Hepatic stellate cell (primary cell): ENCODE measurements at regions not wholly inside any gene's neighbourhood (a gene's known extent, or its start where the extent isn't known, plus 50 kb on each side); places are given as distances from the start of the nearest gene placed in this dataset.
"Not testable (repeated sequence)": the region's sequence is repeated elsewhere in the genome, so short reads cannot be mapped to it uniquely, and the experiment has no call there.

ENCODE experiments used
- DNase-seq: peaks from one replicate; pipeline ENCODE4 v3.0.0; 2011; ENCODE audit warnings: low spot score

DNA sequence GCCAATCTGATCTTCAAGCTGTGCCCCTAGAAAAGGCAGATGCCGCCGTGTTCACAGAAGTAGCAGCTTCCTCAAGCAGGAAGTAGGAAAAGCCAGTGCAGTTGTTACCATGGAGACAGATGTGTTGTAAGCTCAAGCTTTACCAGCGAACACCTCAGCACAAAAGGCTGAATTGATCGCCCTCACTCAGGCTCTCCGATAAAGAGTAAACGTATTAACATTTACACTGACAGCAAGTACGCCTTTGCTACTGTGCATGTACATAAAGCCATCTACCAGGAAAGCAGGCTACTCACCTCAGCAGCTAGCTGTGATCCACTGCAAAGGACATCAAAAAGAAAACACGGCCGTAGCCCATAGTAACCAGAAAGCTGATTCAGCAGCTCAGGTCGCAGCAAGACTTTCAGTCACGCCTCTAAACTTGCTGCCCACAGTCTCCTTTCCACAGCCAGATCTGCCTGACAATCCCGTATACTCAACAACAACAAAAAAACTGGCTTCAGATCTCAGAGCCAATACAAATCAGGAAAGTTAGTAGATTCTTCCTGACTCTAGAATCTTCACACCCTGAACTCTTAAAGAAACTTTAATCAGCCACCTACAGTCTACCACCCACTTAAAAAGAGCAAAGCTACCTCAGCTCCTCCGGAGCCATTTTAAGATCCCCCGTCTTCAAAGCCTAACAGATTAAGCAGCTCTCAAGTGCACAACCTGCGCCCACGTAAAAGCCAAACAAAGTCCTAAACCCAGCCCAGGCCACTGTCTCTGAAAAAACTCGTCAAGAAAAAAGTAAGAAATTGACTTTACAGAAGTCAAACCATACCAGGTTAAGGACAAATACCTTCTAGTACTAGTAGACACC is 160.0 kb downstream of the DEFB131A start:
- not testable (repeated sequence) for DNase-seq

DNA sequence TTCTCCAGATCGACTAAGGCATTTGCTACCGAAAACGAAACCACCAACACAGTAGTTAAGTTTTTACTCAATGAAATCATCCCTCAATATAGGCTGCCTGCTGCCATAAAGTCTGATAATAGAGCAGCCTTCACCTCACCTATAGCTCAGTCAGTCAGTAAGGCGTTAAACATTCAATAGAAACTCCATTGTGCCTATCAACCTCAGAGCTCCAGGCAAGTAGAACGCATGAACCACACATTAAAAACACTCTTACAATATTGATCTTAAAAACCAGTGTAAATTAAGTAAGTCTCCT is 160.6 kb downstream of the DEFB131A start:
- DNase-seq, result not testable (repeated sequence)

DNA sequence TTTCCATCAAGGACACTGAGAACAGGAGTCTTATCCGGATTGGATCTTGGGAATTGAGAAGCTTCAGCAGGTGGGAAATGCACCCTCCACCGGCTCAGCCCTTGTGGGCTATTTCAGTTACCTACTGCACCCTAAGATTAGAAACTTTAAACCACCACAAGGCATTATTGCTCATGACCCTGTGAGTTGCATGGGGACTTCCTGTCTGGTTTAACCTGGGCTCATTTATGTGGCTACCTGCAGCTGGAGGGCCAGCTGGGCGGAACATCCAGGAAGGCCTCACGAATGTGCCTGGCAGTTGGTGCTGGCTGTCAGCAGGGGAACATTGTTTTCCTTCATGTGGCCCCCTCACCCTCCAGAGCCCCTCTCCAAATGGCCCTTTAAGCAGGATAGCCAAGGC is 164.1 kb downstream of the DEFB131A start:
- DNase-seq, result no peak

DNA sequence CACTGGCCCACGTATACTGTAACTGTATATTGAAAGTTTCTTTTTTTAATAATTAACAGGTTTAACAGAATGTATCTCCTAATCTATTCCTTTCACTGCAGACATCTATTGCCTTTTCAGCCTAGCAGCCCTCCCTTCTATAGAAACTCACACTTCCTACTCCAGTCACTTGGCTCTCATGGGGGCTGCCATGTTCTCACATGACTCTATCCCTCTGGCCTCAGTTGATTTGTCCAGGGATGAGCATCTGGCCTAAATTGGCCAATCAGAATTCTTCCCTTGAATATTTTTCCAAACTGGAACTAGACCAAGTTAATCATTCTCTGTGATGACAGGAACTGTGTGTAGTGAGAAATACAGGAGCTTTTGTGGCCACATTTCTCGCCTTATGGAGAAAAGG is 166.1 kb downstream of the DEFB131A start:
- not testable (repeated sequence) for DNase-seq

DNA sequence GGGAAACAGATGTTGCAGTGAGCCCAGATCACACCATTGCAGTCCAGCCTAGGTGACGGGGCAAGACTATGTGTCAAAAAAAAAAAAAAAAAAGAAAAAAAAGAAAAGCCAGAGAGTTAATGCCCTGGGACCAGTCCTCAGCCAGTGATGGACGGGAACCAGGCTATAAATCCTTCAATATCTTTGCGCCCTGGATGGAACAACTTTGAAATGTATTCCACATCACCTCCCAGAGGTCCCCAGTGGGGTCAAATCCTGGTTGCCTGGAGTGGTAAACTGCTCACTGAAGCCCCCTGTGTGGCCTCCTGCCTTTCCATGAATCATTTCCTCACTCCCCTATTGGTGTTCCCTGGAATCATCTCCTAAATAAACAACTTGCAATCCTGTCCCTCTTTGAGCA is 166.9 kb downstream of the DEFB131A start:
- no peak for DNase-seq

DNA sequence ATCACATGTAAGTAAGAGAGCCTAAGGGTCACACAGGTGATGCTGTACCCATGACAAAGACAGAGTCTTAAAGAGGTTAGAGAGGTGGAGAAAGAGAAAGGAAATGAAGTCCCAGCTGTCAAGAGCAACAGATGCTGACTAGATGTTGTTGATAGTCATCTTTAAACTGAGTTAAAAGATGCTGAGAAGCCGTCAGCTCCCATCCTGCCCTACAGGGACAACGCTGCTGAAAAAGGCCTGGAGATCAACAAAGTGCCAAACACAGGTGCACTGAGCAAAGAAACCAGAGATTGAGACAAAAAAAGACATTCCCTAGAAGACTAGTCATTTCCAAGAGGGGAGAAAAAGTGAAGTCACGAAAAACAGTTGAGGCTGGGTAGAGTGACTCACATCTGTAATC is 145.0 kb upstream of the DRD5 start:
- DNase-seq, result not testable (repeated sequence)

DNA sequence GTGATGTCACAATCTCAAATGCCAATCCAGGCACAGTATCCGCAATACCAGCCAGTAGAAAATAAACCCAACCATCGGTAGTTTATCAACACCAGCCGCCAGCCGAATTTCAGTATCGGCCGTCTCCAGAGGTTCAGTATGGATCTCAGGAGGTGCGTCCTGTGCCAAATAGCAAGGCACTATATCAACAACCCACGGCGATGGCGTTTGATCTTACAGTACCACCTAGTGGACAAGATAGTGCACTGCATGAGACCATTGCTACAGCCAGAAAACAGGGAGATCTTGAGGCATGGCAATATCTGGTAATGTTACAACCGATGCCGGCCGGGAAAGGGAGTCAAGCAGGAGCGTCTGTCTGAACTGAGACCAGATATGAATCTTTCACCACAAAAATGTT is 121.8 kb upstream of the DRD5 start:
- not testable (repeated sequence) for DNase-seq

DNA sequence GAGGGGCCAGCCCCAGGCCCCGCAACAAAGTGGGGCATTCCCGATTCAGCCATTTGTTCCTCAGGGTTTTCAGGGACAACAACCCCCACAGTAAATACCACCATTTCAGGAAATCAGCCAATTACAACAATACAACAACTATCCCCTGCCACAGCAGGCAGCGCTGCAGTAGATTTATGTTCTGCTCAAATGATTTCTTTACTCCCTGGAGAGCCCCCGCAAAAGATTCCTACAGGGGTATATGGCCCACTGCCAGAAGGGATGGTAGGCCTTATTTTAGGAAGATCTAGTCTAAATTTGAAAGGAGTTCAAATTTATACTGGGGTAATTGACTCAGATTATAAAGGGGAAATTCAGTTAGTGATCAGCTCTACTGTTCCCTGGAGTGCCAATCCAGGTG is 120.5 kb upstream of the DRD5 start:
- not testable (repeated sequence) for DNase-seq

DNA sequence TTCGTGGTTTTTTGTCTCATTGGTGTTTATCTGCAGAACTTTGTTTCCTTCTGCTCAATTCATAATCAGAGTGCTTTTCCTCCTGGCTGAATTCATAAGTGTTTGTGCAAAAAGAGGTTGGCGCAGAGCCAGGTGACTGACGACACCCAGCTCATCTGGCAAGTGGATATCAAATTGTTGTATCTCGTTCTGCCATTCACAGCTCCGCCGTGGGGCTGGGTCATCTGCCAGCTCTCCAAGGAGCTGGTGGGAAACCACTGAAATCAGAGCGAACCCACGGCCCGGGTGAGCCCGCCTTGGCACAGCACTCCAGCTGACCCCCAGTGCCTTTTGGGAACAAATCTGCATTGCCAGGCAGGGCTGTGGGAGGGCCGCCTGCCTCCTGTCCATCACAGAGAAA is 110.7 kb upstream of the DRD5 start:
- not testable (repeated sequence) for DNase-seq

DNA sequence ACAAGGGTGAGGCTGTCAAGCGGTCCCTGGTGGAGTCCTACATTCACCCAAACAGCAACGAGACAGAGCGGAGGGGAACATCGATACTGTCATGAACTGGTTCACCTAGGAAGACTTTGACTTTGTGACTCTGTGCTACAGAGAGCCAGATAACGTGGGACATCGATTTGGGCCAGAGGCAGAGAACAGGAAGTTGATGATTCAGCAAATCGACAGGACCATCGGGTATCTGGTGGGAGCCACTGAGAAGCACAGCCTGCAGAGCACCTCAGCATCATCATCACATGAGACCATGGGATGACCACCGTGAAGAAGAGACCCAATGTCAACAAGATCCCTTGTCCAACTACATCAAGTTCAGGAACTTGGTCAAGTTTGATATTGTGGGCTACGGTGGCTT is 104.1 kb upstream of the DRD5 start:
- not testable (repeated sequence) for DNase-seq

DNA sequence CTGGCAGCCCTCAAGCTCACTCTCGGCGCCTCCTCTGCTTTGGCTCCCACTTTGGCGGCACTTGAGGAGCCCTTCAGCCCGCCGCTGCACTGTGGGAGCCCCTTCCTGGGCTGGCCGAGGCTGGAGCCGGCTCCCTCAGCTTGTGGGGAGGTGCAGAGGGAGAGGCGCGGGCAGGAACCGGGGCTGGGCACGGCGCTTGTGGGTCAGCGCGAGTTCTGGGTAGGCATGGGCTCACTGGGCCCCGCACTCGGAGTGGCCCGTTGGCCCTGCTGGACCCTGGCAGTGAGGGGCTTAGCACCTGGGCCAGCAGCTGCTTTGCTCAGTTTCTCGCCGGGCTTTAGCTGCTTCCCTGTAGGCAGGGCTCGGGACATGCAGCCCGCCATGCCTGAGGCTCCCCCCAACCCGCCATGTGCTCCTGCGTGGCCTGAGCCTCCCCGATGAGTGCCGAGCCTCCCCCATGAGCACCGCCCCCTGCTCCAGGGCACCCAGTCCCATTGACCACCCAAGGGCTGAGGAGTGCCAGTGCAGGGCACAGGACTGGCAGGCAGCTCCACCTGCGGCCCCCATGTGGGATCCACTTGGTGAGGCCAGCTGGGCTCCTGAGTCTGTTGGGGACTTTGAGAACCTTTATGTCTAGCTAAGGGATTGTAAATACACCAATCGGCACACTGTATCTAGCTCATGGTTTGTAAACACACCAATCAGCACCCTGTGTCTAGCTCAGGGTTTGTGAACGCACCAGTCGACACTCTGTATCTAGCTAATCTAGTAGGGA is 101.5 kb upstream of the DRD5 start:
- no peak for DNase-seq

DNA sequence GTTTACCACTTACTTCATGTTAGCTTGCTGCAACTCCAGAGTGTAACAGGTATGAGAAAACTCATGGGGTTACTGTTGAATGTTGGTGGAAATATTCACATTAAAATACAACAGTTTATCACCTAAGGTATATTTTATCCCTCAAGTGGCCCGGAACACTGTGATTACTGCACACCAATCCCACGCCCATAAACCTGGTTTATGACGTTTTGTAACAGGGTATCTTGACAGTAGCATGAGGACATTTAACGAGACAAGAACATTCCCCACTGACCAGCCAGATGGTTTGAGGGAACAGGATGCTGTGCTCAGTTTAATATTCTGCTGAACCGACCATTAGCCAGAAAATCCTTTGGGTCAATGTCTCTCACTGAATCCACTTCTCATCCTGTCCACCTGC is 98.3 kb upstream of the DRD5 start:
- not testable (repeated sequence) for DNase-seq

DNA sequence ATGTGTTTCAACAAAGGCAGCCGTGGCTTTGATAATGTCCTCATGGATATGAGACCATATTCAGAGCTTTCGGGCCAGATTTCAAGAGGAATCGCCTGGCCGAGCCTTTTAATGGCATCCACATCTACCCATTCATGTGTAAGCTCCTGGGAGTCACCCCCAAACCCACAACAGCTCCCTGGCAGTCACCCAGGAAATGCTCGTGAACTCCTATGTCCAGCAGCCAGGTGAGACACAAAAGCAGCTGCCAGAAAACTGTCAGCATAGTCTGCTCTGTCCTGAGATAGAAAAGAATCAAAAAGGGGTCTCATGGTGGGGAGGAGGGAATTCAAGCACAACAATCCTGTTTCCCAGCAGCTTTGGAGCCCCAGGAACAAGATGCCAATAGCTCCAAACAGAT is 96.4 kb upstream of the DRD5 start:
- not testable (repeated sequence) for DNase-seq

DNA sequence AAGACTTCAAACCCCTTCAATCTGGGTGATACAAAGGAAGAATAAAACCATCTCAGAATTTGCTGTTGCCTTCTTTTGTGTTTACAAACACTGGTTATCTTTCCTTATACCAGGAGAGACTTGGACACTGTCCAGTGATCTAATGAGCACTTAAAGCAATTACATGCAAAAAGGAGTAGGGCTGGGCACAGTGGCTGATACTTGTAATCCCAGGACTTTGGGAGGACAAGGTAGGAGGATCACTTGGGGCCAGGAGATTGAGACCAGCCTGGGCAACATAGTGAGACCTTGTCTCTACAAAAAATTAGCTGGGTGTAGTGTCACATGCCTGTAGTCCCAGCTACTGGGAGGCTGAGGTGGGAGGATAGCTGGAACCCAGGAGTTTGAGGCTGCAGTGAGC is 95.7 kb upstream of the DRD5 start:
- DNase-seq, result no peak

DNA sequence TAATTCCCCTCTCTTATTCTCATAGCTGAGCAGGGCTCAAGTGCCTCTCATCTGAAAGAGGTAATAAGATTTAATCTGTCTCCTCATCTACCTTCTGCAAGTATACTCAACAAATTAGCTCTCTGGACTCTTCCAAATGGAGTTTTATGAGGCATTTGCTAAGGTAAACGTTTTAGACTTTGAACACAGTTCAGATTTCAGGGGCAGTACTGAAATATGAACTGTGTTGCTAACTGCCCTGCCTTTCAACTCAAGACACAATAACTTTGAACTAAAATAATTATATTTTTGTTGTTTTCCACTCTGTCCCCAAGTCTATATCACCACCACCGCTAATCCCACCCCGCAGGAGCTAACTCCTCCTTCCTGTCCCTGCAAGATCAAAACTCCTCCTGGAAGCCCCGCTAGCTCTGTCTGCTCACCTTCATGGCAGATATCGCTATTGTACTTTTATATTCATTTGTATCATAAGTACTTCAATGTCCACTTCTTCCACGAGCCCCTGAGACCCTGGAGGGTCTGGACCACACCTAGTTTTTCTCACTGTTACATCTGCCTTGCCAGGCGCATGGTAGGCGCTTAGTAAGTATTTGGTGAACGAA is 90.7 kb upstream of the DRD5 start:
- not testable (repeated sequence) for DNase-seq

DNA sequence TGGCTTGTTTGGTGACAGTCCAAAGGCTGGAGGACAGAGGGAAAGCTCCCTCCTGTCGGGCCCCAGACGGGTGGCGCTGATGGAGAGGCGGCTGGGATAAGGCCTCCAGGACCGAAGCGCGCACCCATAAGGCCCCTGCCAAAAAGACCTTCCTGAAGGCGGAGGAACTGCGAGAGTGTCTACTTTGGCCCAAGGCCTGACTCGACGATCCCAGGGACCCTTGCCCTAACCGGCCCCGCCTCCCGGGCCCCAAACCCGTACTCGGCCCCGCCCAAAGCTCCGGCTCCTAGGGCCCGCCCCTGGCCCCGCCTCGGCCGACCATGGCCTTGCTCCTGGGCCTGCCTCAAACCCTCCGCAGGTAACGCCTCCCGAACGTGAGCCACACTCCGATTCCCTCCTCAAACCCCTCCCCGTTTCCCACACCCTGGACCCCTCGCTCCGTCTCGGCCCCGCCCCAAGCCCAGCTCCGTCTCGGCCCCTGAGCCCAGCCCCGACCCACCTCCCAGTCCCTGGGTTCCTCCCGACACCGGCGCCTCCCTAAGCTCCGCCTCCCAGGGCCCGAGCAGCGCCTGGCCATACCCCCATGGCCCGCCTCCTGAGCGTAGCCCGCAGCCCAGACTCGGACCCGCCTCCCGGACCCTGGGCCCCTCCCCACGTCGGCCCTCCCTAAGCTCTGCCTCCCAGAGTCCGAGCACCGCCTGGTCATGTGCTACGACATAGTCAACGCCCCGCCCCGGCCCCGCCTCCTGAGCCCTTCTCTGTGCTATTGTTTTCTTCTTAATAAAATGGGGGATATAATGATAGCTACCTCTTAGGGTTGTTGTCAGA is 90.0 kb upstream of the DRD5 start:
- peak; percentile 26 for DNase-seq

DNA sequence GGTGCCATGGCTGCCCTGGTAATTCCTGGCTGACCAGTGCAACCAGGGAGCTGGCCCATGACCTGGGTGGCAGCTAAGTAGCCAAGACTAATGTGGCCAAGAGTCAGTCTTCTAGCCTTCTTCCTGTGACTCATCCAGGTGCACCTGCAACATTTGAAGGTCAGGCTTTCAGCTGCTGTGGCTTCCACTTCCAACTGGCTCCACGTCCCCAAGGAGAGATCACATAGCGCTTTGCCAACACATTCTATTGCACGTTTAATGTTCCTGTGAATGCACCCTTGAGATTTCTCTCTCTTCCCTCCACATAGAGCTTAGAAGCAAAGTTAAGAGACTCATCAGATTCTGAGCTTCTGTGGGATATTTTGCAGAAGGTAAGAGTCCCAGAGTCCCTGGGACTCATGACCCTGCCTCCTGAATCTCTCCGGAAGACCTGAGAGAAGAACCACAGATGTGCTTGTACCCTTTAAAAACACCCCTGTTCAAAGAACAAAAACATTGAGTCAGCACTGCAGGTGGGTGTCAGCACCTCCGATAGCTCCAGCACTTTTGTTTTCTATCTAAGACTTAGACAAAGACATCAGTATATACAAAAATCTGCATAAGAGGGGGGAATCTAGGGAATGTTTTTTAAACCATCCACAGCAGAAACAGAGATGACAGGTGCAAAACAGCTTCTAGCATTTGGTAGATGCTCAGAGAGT is 88.5 kb upstream of the DRD5 start:
- not testable (repeated sequence) for DNase-seq

DNA sequence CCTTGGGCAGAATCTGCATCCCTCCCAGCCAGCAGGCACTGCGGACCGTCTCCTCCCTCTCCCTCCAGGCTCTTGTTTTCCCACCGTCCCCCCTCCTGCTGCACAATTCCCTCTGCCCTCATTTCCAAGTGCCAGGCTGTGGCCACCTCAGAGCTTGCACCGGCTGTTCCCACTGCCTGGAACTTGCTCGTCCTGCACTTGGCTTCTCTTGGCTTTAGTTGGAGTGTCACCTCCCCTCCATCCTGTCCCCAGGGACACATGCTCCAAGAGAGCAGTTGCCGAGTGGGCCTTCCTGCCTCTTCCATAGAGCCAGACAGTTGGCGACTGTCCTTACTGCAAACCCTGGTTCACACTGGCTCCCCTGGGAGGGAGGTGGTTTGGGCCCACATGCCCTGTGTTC is 87.0 kb upstream of the DRD5 start:
- DNase-seq, result not testable (repeated sequence)

DNA sequence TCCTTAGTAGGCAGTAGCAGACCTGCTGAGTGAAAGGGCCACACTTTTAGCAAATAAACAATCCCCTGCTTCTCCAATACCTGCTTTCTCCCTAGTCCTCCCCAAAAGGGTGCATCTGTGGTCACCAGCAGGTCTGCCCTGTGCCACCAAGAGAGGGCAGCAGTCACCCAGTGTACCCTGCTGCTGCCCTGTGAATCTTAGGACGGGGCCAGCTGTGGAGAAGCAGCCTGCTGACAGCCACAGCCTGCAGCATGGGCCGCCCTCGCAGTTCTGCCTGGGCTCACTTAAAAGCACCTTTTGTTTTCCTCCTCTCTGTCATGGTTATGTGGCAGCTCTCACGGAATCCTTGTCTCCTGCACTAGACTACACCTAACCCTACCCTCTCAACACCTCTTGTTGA is 85.4 kb upstream of the DRD5 start:
- not testable (repeated sequence) for DNase-seq

DNA sequence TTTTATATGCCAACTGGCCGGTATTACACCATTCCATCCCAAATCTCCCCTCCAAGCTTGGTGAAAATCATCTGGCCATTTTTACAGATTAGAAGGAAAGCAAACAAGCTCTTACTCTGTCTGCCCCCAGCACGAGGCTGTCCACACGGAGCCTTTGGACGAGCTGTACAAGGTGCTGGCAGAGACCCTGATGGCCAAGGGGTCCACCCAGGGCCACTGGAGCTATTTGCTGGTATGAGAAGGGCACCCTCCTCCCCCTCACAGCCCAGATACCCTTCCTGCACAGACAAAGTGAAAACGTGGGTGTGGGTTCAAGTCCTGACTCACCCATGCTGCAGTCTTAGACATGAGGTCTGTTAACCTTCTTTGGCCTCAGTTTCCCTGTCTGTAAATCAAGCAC is 84.9 kb upstream of the DRD5 start:
- DNase-seq, result not testable (repeated sequence)

DNA sequence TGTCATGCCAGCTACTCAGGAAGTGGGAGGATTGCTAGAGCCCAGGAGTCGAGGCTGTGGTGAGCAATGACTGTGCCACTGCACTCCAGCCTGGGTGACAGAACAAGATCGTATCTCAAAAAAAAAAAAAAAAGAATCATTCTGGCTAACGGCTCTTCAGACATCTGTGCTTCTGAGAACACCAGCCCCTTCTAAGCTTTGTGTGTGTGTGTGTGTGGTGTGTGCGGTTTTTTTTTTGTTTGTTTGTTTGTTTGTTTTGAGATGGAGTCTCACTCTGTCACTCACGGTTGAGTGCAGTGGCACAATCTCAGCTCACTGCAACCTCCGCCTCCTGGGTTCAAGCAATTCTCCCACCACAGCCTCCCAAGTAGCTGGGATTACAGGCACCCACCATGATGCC is 79.4 kb upstream of the DRD5 start:
- DNase-seq, result not testable (repeated sequence)

DNA sequence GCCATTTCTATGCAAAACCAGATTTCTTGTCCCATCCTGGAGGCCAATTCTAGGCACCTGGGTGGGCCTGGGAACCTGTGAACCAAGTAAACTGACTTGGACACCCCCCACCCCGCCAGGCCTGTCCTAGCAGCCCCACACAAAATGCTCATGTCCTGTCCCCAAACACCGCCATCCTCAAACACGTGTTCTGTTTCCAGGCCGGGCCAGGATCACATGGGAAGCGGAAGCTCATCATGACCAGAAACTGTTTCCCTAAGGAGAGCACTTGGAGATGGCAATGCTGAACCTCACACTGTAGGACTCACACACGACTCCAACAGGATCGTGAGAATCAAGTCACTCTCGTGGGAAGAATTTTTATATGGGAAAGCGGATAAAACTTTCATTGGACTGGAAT is 78.7 kb upstream of the DRD5 start:
- not testable (repeated sequence) for DNase-seq
